ENCODE measurements at regions not wholly inside any gene's neighbourhood (a gene's known extent, or its start where the extent isn't known, plus 50 kb on each side); places are given as distances from the start of the nearest gene placed in this dataset.
A peak's percentile ranks its signal among the peaks of the same experiment; 100 is the strongest.

DNA sequence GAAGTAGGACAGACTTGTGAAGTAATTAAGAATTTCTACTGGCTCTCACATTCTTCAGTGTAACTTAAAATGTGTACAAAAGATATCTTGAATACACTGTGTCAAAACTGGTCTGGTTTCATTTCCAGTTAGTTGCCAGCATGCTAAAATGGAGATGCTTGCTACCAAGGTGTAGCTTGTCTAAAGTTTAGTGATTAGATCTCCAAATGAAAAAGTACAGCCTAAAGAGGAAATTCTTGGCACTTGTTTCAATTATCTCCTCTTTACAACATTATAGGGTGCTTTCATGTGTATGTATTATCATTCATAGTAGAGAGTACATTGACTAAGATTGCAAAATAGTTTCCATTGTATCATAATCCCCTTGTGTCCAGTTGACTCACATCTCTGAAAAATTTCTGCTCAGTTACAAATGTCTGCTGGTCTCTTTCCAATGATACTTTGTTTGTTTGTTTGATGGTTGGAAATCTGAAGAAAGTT, 97.3 kb upstream of the SPRY1 start:
- H3K4me3 ChIP-seq (ENCODE audit: low read length) = no peak overlapping the region
- peak overlapping the region; percentile 17 for H3K27ac ChIP-seq (ENCODE audit: low read length)
- H3K9me3 ChIP-seq (ENCODE audit: control insufficient read depth, low read length) = no peaks in the 10 kb centered on the region
- DNase-seq (no peak), ATAC-seq (peak; percentile 69 to 73)
- H3K27me3 ChIP-seq (ENCODE audit: control insufficient read depth, insufficient read depth) = no peaks in the 10 kb centered on the region
- intact Hi-C loops (cut with DNase I) = no loop called here
- no peaks in the 10 kb centered on the region for H3K4me1 ChIP-seq (ENCODE audit: control insufficient read depth, insufficient read depth, low read length)

DNA sequence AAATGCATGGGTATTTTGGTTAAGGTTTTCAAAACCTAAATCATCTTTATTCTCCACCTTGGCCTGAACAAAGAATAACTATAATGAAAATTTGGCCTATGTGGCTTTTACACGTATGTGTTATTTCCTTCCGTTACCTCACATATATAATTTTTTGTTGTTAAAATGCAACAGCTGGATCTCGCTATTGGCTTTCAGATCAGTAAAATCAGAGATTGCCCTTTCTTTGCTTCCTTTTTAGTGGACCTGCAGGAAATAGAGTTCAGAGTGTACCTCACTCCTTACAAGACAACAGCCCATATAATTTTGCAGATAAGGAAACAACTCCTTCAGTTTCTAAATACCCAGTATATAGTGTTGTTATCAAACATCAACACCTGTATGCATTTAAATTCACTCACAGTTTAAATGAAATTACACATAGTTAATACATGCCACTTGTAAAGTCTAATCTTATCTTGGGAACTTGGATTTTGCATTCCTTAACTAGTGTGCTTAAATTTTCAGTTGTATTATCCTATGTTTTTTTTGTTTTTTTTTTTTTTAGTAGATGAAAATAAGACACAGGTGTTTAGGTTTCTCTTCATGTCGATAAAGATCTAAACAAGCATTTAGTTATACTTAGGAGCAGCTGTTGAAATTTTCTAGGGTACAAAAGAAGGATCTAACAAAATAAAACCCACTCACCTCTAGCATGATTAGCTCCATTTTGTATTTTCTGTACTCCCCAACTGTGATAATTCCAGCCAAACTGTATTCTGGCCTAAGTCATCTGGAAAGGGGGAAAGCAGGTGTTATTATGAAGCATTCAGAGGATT, 96.2 kb upstream of the SPRY1 start:
- ATAC-seq (no peak), DNase-seq (no peak)
- H3K4me3 ChIP-seq (ENCODE audit: low read length) = no peak overlapping the region
- H3K27me3 ChIP-seq (ENCODE audit: control insufficient read depth, insufficient read depth) = no peaks in the 10 kb centered on the region
- intact Hi-C loops (cut with DNase I) = no loop called here
- WGBS = 82% methylated on average over 4 of the region's 4 CpGs
- no peaks in the 10 kb centered on the region for H3K4me1 ChIP-seq (ENCODE audit: control insufficient read depth, insufficient read depth, low read length)
- H3K9me3 ChIP-seq (ENCODE audit: control insufficient read depth, low read length) = no peaks in the 10 kb centered on the region
- H3K27ac ChIP-seq (ENCODE audit: low read length) = no peak overlapping the region

DNA sequence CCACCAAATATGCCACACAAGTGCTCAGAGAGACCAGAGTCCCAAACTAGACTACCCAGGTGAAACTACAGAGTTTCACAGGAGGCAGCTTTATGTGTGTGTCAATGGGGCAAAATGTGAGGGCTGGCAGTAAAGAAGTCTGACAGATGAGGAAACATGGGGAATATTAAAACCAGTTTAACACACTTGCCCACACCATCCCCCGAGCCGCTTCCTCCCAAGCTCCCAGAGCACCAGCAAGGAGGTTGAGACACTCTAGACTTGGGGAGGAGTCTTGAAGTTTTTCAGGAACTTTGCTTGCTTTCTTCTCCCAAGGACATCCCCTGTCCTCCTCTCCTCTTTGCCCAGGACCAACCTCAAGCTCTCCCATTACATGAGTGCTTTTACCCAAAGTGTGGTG, 94.7 kb upstream of the SPRY1 start:
- H3K27ac ChIP-seq (ENCODE audit: low read length) = no peak overlapping the region
- H3K4me1 ChIP-seq (ENCODE audit: control insufficient read depth, insufficient read depth, low read length) = no peaks in the 10 kb centered on the region
- 100% methylated on average over 2 of the region's 2 CpGs for WGBS
- H3K4me3 ChIP-seq (ENCODE audit: low read length) = no peak overlapping the region
- no peak for DNase-seq
- no peaks in the 10 kb centered on the region for H3K9me3 ChIP-seq (ENCODE audit: control insufficient read depth, low read length)
- intact Hi-C loops (cut with DNase I) = no loop called here
- ATAC-seq = no peak
- H3K27me3 ChIP-seq (ENCODE audit: control insufficient read depth, insufficient read depth) = no peaks in the 10 kb centered on the region

DNA sequence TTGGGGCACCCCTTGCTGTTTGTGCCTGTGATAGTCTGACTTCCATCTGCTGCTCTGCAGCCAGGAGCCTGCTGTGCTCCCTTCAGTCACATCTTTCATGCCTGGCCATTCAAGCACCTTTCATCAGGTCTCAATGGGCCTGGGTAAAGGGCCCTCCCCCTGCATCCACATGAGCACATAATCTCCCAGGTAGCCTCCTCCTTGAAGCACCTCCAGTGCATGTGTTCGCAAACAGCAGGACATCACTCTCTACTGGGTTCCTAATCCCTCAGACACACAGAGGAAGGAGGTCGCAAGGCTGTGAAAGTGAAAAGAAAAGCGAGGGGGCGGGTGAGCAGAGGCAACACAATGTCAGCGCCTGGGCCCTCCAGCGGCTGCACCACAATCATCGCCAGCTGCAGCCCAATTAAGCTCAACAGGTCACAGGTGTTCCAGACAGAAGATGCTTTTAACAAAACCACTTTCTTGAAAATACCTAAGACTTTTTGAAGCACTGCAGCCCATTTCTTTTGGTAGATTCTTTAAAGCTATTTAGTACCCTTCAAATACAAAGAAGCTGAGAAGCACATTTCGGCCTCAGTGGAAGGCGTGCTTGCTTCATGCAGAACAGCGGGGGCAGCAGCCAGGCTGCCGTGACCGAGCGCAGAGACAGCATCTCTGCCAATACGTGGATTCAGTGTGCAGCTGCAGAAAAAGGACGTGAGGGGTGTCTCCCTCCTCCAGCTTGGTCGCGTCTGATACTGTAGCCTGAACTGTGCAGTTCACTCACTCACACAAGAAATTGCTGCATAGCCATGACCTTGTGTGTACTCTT, 92.2 kb upstream of the SPRY1 start:
- 68% methylated on average over 17 of the region's 17 CpGs for WGBS
- DNase-seq (peak; percentile 33 to 73 (median 67)), ATAC-seq (peak; percentile 54 to 79)
- Histone ChIP-seq H3K27me3 (ENCODE audit: control insufficient read depth, insufficient read depth) (no peaks in the 10 kb centered on the region), H3K27ac (ENCODE audit: low read length) (no peak overlapping the region), H3K9me3 (ENCODE audit: control insufficient read depth, low read length) (no peaks in the 10 kb centered on the region), H3K4me1 (ENCODE audit: control insufficient read depth, insufficient read depth, low read length) (no peaks in the 10 kb centered on the region), H3K4me3 (ENCODE audit: low read length) (no peak overlapping the region)
- intact Hi-C loops (cut with DNase I) = no loop called here

DNA sequence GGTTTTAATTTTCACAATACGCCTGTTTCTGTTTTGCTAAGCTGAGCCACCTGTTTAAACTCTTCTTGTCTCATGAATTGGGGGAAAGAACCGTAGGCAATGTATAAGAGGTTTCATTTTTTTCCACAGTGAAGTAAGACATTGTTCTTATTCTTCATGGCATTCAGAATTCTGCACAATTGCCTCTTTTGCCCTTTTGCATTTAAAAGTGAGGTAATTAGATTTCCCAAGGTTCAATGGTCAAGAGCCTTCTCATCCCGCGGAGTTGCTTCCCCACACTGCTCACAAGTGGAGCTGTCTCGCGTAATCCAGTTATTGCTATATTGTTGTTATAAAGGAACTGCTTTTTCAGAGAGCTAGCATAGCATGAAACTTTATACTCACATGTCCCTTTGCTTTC, 90.9 kb upstream of the SPRY1 start:
- H3K4me3 ChIP-seq (ENCODE audit: low read length) = no peak overlapping the region
- ATAC-seq = no peak
- WGBS = 94% methylated on average over 6 of the region's 6 CpGs
- DNase-seq = no peak
- H3K27me3 ChIP-seq (ENCODE audit: control insufficient read depth, insufficient read depth) = no peaks in the 10 kb centered on the region
- H3K27ac ChIP-seq (ENCODE audit: low read length) = no peak overlapping the region
- no peaks in the 10 kb centered on the region for H3K9me3 ChIP-seq (ENCODE audit: control insufficient read depth, low read length)
- H3K4me1 ChIP-seq (ENCODE audit: control insufficient read depth, insufficient read depth, low read length) = no peaks in the 10 kb centered on the region
- intact Hi-C loops (cut with DNase I) = no loop called here

DNA sequence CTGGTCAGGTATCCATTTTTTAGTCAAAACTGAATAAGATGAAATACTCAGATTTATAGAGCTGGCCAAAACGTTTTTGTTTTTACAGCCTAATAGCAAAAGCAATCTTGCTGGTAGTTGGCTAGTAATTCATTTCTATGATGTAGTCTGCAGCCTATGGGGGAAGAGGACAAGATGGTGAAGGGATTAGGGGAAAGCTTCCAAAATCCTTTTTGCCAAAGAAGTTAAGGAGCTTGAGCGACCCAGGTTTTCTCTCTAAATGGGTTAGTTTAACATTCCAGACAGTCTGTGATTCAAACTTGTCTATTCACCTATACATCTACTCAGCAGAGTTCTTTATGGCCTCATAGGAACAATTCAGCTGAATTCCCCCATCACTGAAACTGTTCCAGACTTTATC, 89.8 kb upstream of the SPRY1 start:
- DNase-seq (no peak), ATAC-seq (no peak)
- H3K27ac ChIP-seq (ENCODE audit: low read length) = no peak overlapping the region
- H3K27me3 ChIP-seq (ENCODE audit: control insufficient read depth, insufficient read depth) = no peaks in the 10 kb centered on the region
- WGBS = 81% methylated on average over 2 of the region's 2 CpGs
- no peaks in the 10 kb centered on the region for H3K4me1 ChIP-seq (ENCODE audit: control insufficient read depth, insufficient read depth, low read length)
- H3K9me3 ChIP-seq (ENCODE audit: control insufficient read depth, low read length) = no peaks in the 10 kb centered on the region
- intact Hi-C loops (cut with DNase I) = no loop called here
- no peak overlapping the region for H3K4me3 ChIP-seq (ENCODE audit: low read length)

DNA sequence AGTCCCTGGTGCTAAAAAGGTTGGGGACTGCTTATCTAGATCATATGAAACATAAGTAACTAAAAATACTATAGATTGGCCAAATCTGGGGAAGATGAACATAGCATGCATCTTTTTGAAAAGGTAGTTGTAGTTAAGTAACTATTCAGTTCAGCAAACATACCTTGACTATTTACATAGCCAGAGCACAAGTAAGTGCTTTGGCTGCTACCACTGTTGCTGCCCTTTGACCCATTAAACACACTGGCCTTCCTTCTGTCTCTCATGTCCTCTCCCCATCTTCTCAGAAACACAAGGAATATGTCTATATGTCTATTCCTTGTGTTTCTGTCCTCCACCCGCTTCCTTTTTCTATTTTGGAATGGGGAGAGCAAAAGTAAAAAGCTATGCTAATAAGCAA, 87.9 kb upstream of the SPRY1 start:
- ATAC-seq (no peak), DNase-seq (no peak)
- Histone ChIP-seq H3K27ac (ENCODE audit: low read length) (no peak overlapping the region), H3K27me3 (ENCODE audit: control insufficient read depth, insufficient read depth) (no peaks in the 10 kb centered on the region), H3K4me3 (ENCODE audit: low read length) (no peak overlapping the region), H3K9me3 (ENCODE audit: control insufficient read depth, low read length) (no peaks in the 10 kb centered on the region), H3K4me1 (ENCODE audit: control insufficient read depth, insufficient read depth, low read length) (no peaks in the 10 kb centered on the region)
- 97% methylated on average over 1 of the region's 1 CpG for WGBS
- intact Hi-C loops (cut with DNase I) = no loop called here

DNA sequence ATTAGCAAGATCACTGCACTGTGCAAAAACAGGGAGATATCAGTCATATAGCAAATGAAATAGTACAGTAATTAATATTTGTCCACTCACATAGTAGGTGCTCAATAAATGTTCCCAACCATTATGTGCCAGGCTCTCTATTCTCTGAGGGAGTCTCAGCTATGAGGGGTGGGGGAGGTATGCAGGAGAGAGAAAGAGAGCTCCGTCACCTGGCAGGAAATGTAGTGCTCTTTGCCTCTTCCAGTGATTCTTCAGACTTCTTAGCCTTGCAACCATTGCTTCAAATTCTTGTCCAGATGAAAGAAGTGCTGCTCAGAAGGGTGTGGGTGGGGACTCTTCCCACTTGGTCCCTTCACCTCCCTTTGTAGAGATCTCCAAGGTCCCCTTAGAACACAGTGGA, 84.5 kb upstream of the SPRY1 start:
- Histone ChIP-seq H3K27me3 (ENCODE audit: control insufficient read depth, insufficient read depth) (no peaks in the 10 kb centered on the region), H3K9me3 (ENCODE audit: control insufficient read depth, low read length) (no peaks in the 10 kb centered on the region), H3K4me3 (ENCODE audit: low read length) (no peak overlapping the region), H3K27ac (ENCODE audit: low read length) (no peak overlapping the region), H3K4me1 (ENCODE audit: control insufficient read depth, insufficient read depth, low read length) (no peaks in the 10 kb centered on the region)
- 91% methylated on average over 1 of the region's 1 CpG for WGBS
- ATAC-seq (no peak), DNase-seq (no peak)
- intact Hi-C loops (cut with DNase I) = no loop called here

DNA sequence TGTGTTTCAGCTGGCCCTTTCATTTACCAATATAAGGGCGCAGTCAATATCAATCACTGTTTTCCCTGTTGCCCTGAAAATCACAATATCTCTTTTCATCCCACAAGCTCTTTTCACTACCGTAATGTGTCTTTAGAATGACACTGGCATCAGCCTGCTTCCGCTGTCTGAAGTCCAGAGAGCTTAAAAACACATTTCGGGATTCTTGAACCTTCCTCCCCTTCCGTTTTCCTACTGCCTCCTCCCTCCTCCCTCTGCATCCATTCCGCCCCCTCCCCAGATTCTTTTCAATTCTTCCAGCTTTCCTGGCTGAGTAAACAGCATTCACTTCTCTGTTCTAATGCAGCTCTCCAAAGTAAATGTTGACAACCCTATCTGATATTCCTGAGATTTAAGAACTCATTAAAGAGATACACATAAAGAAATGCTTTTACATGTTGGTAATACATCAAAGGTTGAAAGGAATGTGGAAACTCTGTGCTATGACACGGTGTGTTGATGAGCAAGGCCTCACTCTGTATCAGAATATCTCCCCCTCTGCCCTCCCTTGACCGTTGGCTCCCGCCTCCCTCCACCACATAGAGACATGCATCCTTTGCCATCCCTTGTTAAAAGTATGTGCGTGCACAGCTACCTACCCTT, 83.5 kb upstream of the SPRY1 start:
- Histone ChIP-seq H3K4me1 (ENCODE audit: control insufficient read depth, insufficient read depth, low read length) (no peaks in the 10 kb centered on the region), H3K27me3 (ENCODE audit: control insufficient read depth, insufficient read depth) (no peaks in the 10 kb centered on the region), H3K27ac (ENCODE audit: low read length) (no peak overlapping the region), H3K9me3 (ENCODE audit: control insufficient read depth, low read length) (no peaks in the 10 kb centered on the region), H3K4me3 (ENCODE audit: low read length) (no peak overlapping the region)
- ATAC-seq (no peak), DNase-seq (no peak)
- WGBS = 78% methylated on average over 10 of the region's 10 CpGs
- intact Hi-C loops (cut with DNase I) = no loop called here

DNA sequence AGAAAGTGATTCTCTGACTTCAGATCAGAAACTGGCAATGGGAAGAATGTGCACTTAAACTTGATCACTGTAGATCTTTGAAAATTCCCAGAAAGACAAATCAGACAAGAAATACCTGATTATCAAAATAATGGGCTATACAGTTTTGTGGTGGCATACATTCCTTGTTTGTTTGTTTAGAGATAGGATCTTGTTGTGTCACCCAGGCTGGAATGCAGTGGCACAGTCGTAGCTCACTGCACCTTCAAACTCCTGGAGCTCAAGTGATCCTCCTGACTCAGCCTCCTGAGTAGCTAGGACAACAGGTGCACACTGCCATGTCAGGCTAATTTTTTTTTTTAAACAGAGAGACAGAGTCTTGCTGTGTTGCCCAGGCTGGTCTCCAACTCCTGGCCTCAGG, 81.0 kb upstream of the SPRY1 start:
- 98% methylated on average over 1 of the region's 1 CpG for WGBS
- Histone ChIP-seq H3K27me3 (ENCODE audit: control insufficient read depth, insufficient read depth) (no peaks in the 10 kb centered on the region), H3K27ac (ENCODE audit: low read length) (no peak overlapping the region), H3K4me3 (ENCODE audit: low read length) (no peak overlapping the region), H3K4me1 (ENCODE audit: control insufficient read depth, insufficient read depth, low read length) (no peaks in the 10 kb centered on the region), H3K9me3 (ENCODE audit: control insufficient read depth, low read length) (no peaks in the 10 kb centered on the region)
- intact Hi-C loops (cut with DNase I) = no loop called here
- ATAC-seq = no peak
- DNase-seq = no peak

DNA sequence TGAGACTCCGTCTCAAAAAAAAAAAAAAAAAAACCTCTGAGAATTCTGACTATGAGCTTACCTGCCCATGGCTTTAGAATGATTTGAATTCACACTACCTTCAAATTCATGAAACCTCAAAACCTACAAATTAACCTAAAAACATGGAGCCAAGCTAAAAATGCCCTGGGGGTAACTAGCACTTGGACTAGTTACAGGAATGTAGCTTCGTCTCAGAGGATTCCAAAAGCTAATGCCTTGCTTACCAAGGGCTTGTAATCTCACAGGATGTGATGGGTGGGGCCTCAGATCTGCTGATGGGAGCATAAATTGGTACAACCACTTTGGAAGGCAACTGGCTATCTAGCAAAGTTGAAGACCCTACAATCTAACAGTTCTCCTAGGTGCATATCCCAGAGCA, 79.4 kb upstream of the SPRY1 start:
- DNase-seq (no peak), ATAC-seq (no peak)
- no peak overlapping the region for H3K4me3 ChIP-seq (ENCODE audit: low read length)
- no peaks in the 10 kb centered on the region for H3K4me1 ChIP-seq (ENCODE audit: control insufficient read depth, insufficient read depth, low read length)
- H3K27me3 ChIP-seq (ENCODE audit: control insufficient read depth, insufficient read depth) = no peaks in the 10 kb centered on the region
- H3K9me3 ChIP-seq (ENCODE audit: control insufficient read depth, low read length) = no peaks in the 10 kb centered on the region
- H3K27ac ChIP-seq (ENCODE audit: low read length) = no peak overlapping the region
- 98% methylated on average over 2 of the region's 2 CpGs for WGBS
- intact Hi-C loops (cut with DNase I) = no loop called here
